A549 (cell line): ENCODE measurements at regions not wholly inside any gene's neighbourhood (a gene's known extent, or its start where the extent isn't known, plus 50 kb on each side); places are given as distances from the start of the nearest gene placed in this dataset.

ENCODE experiments used
- ATAC-seq, 2 experiments: fragments of 200-7000 bp in 1 of 2; fragments of >200 bp in 1 of 2; cut with Nextera tagmentation in 1 of 2; cut with Tn5 transposase in 1 of 2; 3 replicates each; pipeline versions ENCODE4 v1.8.0 to v1.9.1; 2018 to 2020; ENCODE audit warnings: mild to moderate bottlenecking in 1 of 2, moderate library complexity in 1 of 2
- CTCF ChIA-PET: fragments of 300-600 bp; sonication (Branson Sonifier 250); formaldehyde crosslinking; extraction: SDS; loops from one replicate; lab custom pipeline; 2021; ENCODE audit warnings: antibody characterized with exemption, inconsistent platforms; lab: Yijun Ruan, JAX
- POLR2A ChIA-PET: fragments of 350-600 bp; formaldehyde crosslinking; extraction: SDS; loops from one replicate; lab custom pipeline; 2021; ENCODE audit warnings: antibody characterized with exemption, inconsistent platforms; lab: Yijun Ruan, JAX
- DNase-seq, 2 experiments: peaks; one replicate each; pipeline versions ENCODE4 v3.0.0 to v3.0.0-alpha.2; 2011 to 2016; ENCODE audit warnings: low read depth in 1 of 2, low spot score in 1 of 2
- FAIRE-seq: peaks from 2 replicates; lab custom pipeline; 2011; peaks lifted over from hg19 to GRCh38; lab: Jason Lieb, UNC
- H3K27ac ChIP-seq, 2 experiments: fragments of >200 bp; sonication (Bioruptor Twin); formaldehyde crosslinking; 3 replicates each; pipeline ENCODE4 v1.5.1; 2016 to 2017
- H3K4me1 ChIP-seq: fragments of >200 bp; sonication (Bioruptor Twin); formaldehyde crosslinking; 3 replicates; pipeline ENCODE4 v1.6.1; 2016
- H3K4me2 ChIP-seq: fragments of >200 bp; sonication (Bioruptor Twin); formaldehyde crosslinking; 3 replicates; pipeline ENCODE4 v1.6.1; 2016
- H3K4me3 ChIP-seq: fragments of >200 bp; sonication (Bioruptor Twin); formaldehyde crosslinking; 3 replicates; pipeline ENCODE4 v1.5.1; 2016
- H3K9me3 ChIP-seq: fragments of >200 bp; sonication (Bioruptor Twin); formaldehyde crosslinking; 3 replicates; pipeline ENCODE4 v1.6.1; 2016
- BCL3 ChIP-seq: fragments of >200 bp; sonication (Bioruptor Twin); formaldehyde crosslinking; IDR thresholded peaks from 3 replicates; pipeline ENCODE4 v1.6.1; 2016
- BHLHE40 ChIP-seq: IDR thresholded peaks from 2 replicates; pipeline ENCODE4 v1.6.1; 2012; ENCODE audit warnings: low read depth, low read length, inconsistent platforms
- CBX2 ChIP-seq: fragments of 200-600 bp; sonication (generic); IDR thresholded peaks from 2 replicates; pipeline ENCODE4 v1.6.1; 2016; ENCODE audit warnings: low read depth, mild to moderate bottlenecking, borderline replicate concordance
- CBX8 ChIP-seq: fragments of 200-600 bp; sonication (generic); IDR thresholded peaks from 2 replicates; pipeline ENCODE4 v1.6.1; 2016
- CEBPB ChIP-seq, 2 experiments: fragments of >200 bp in 1 of 2; sonication (Bioruptor Twin) in 1 of 2; formaldehyde crosslinking in 1 of 2; IDR thresholded peaks; 2 replicates each; pipeline ENCODE4 v1.6.1; 2012 to 2016
- CHD2 ChIP-seq: fragments of 150-350 bp; IDR thresholded peaks from 2 replicates; pipeline ENCODE4 v1.6.1; 2014; ENCODE audit warnings: low read length; ENCODE audit not compliant: partially characterized antibody
- CHD4 ChIP-seq: fragments of 200-600 bp; sonication (generic); IDR thresholded peaks from 2 replicates; pipeline ENCODE4 v1.6.1; 2016; ENCODE audit warnings: antibody characterized with exemption, mild to moderate bottlenecking, borderline replicate concordance
- EHF ChIP-seq: fragments of 250-450 bp; sonication (Bioruptor Pico); IDR thresholded peaks from 2 replicates; pipeline ENCODE4 v1.5.0; 2020; ENCODE audit warnings: mild to moderate bottlenecking
- ESRRA ChIP-seq: fragments of 150-350 bp; IDR thresholded peaks from 2 replicates; pipeline ENCODE4 v1.6.1; 2014; ENCODE audit warnings: mild to moderate bottlenecking, low read length, borderline replicate concordance
- FOSB ChIP-seq: fragments of 250-450 bp; sonication (Bioruptor Pico); IDR thresholded peaks from 2 replicates; pipeline ENCODE4 v1.5.0; 2020; ENCODE audit warnings: mild to moderate bottlenecking, moderate library complexity
- FOSL2 ChIP-seq, 2 experiments: fragments of 450-650 bp in 1 of 2; fragments of >200 bp in 1 of 2; sonication (Bioruptor Twin) in 1 of 2; formaldehyde crosslinking; IDR thresholded peaks; 2 replicates each; pipeline versions ENCODE4 v1.5.0 to v1.6.1; 2016 to 2020; ENCODE audit warnings: mild to moderate bottlenecking in 1 of 2, moderate library complexity in 1 of 2
- HDAC2 ChIP-seq: fragments of 200-600 bp; sonication (generic); IDR thresholded peaks from 2 replicates; pipeline ENCODE4 v1.6.1; 2016
- HOXB5 ChIP-seq: fragments of 250-450 bp; sonication (Bioruptor Pico); IDR thresholded peaks from 2 replicates; pipeline ENCODE4 v1.5.0; 2020; ENCODE audit warnings: mild to moderate bottlenecking, moderate library complexity
- MAZ ChIP-seq: fragments of 150-350 bp; IDR thresholded peaks from 2 replicates; pipeline ENCODE4 v1.6.1; 2014; ENCODE audit warnings: antibody characterized with exemption, low read depth, low read length, borderline replicate concordance
- NR3C1 ChIP-seq: fragments of >200 bp; sonication (Bioruptor Twin); formaldehyde crosslinking; IDR thresholded peaks from 3 replicates; pipeline ENCODE4 v1.6.1; 2017
- POLR2AphosphoS2 ChIP-seq: conservative IDR thresholded peaks from 2 replicates; pipeline ENCODE4 v1.6.1; 2012; ENCODE audit warnings: low read length, improper control_type of control experiment, inconsistent platforms
- RAD21 ChIP-seq, 2 experiments: fragments of >200 bp in 1 of 2; sonication (Bioruptor Twin) in 1 of 2; formaldehyde crosslinking in 1 of 2; IDR thresholded peaks in 1 of 2; conservative IDR thresholded peaks in 1 of 2; 2 replicates in 1 of 2; 3 replicates in 1 of 2; pipeline ENCODE4 v1.6.1; 2012 to 2018; ENCODE audit warnings: inconsistent platforms in 1 of 2
- RFX5 ChIP-seq: fragments of 450-650 bp; IDR thresholded peaks from 2 replicates; pipeline ENCODE4 v1.7.1; 2014; ENCODE audit warnings: antibody characterized with exemption, mild to moderate bottlenecking, moderate library complexity
- TFCP2L1 ChIP-seq: fragments of 250-450 bp; sonication (Bioruptor Pico); IDR thresholded peaks from 2 replicates; pipeline ENCODE4 v1.5.0; 2021; ENCODE audit warnings: mild to moderate bottlenecking
- USF2 ChIP-seq: fragments of 450-650 bp; IDR thresholded peaks from 2 replicates; pipeline ENCODE4 v1.6.1; 2014; ENCODE audit warnings: antibody characterized with exemption
- ZFP36 ChIP-seq: fragments of 450-650 bp; IDR thresholded peaks from 2 replicates; pipeline ENCODE4 v1.6.1; 2014; ENCODE audit warnings: borderline replicate concordance; ENCODE audit not compliant: partially characterized antibody
- WGBS: methylation state at CpG from one replicate; pipeline ENCODE4 v1.1.6; 2017; ENCODE audit errors: missing lambda C conversion rate; 5-methylcytosine and 5-hydroxymethylcytosine counted together
- TF ChIP-seq, protein P1 (sequence below): fragments of 150-350 bp; IDR thresholded peaks from 2 replicates; pipeline ENCODE4 v1.6.1; 2014; ENCODE audit warnings: low read depth, mild to moderate bottlenecking, low read length
- TF ChIP-seq, protein P2 (sequence below): fragments of >200 bp; sonication (Bioruptor Twin); formaldehyde crosslinking; IDR thresholded peaks from 2 replicates; pipeline ENCODE4 v1.6.1; 2016

DNA sequence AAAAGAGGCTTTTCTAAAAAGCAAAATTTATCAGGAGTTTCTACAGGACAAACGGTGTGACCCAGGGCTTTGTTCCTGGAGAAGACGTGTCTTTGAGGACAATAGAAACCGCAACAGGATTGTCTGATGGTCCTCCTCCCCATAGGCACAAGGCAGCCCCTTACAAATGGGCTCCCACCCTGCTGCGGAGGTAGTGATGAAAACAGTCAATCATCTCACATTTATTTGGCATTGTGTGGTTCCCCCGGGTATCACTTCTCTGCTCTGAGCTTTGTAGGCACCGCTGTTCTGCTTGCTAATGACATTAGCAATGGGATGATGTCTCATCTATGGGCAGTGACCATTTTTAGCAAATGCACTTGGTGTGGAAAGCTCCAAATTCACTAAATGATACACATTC, 155.5 kb upstream of the TMPO start:
- POLR2A ChIA-PET = no interaction called here
- Histone ChIP-seq H3K4me3 (no peak overlapping the region), H3K4me2 (no peak overlapping the region), H3K27ac (no peak overlapping the region), H3K4me1 (peaks cover 10% of the 10 kb centered on the region), H3K9me3 (no peaks in the 10 kb centered on the region)
- CTCF ChIA-PET = interaction anchor here (1.0 to 1.4 kb wide), 2 partner anchors 10 to 38 kb away, joined by 3 read pairs; no protein-coding TSS in a partner anchor
- 66% methylated on average over 6 of the region's 6 CpGs for WGBS
- FAIRE-seq (no peak), ATAC-seq (no peak), DNase-seq (no peak)
- TF ChIP-seq RFX5 (no peak), NR3C1 (no peak), CBX8 (no peak), ZFP36 (no peak), FOSB (CRISPR knock-in tag) (no peak), HOXB5 (CRISPR knock-in tag) (no peak), TFCP2L1 (CRISPR knock-in tag) (no peak), CEBPB (IDR thresholded peaks at IDR 0.05) (no peak), CHD2 (no peak), CBX2 (no peak), POLR2AphosphoS2 (no peak), FOSL2 (IDR thresholded peaks at IDR 0.05) (no peak), FOSL2 (CRISPR knock-in tag; IDR thresholded peaks at IDR 0.05) (no peak), BCL3 (no peak)
- TF ChIP-seq, protein P1, sequence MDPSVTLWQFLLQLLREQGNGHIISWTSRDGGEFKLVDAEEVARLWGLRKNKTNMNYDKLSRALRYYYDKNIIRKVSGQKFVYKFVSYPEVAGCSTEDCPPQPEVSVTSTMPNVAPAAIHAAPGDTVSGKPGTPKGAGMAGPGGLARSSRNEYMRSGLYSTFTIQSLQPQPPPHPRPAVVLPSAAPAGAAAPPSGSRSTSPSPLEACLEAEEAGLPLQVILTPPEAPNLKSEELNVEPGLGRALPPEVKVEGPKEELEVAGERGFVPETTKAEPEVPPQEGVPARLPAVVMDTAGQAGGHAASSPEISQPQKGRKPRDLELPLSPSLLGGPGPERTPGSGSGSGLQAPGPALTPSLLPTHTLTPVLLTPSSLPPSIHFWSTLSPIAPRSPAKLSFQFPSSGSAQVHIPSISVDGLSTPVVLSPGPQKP = no peak
- TF ChIP-seq, protein P2, sequence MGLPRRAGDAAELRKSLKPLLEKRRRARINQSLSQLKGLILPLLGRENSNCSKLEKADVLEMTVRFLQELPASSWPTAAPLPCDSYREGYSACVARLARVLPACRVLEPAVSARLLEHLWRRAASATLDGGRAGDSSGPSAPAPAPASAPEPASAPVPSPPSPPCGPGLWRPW = no peak

- DNase-seq = no peak
- no peak for TF ChIP-seq ESRRA
- no peak for TF ChIP-seq BHLHE40
- TF ChIP-seq POLR2AphosphoS2 = no peak
- no peak for TF ChIP-seq HOXB5 (CRISPR knock-in tag)
- TF ChIP-seq RAD21 (conservative IDR thresholded peaks at IDR 0.05 in 1 of 2, IDR thresholded peaks at IDR 0.05 in 1 of 2) = no peak
- TF ChIP-seq CEBPB (IDR thresholded peaks at IDR 0.05) = no peak
- no peak for TF ChIP-seq CHD4
- TF ChIP-seq HDAC2 = no peak
- no peak for TF ChIP-seq MAZ
- TF ChIP-seq USF2 = no peak
- TF ChIP-seq NR3C1 = no peak
- TF ChIP-seq EHF (CRISPR knock-in tag) = no peak
- TF ChIP-seq, all 56 proteins: peak for 0
- ChIA-PET POLR2A (no interaction called here), CTCF (interaction anchor here (1.4 kb wide), 1 partner anchor 37 kb away, joined by 3 read pairs; no protein-coding TSS in a partner anchor)
- Histone ChIP-seq H3K27ac (no peak overlapping the region), H3K9me3 (no peaks in the 10 kb centered on the region), H3K4me1 (peaks cover 5% of the 10 kb centered on the region), H3K4me2 (no peak overlapping the region), H3K4me3 (no peak overlapping the region)
- 39% methylated on average over 3 of the region's 3 CpGs for WGBS
- FAIRE-seq (no peak), ATAC-seq (no peak)
Measured at GRCh38 chr12:98360401-98360800, 155.0 kb upstream of the TMPO start.
